MM.1S (cell line): ENCODE measurements at regions not wholly inside any gene's neighbourhood (a gene's known extent, or its start where the extent isn't known, plus 50 kb on each side); places are given as distances from the start of the nearest gene placed in this dataset.

Experiments used
- DNase-seq: peaks from one replicate; pipeline ENCODE4 v3.0.0-alpha.2; 2015
- H2AFZ ChIP-seq: fragments of 300-600 bp; sonication (generic); 2 replicates; pipeline ENCODE4 v1.6.0; 2016; ENCODE audit warnings: antibody characterized with exemption, low read length
- H3F3A ChIP-seq: fragments of 300-600 bp; sonication (generic); 2 replicates; pipeline ENCODE4 v1.6.1; 2016; ENCODE audit warnings: mild to moderate bottlenecking, antibody characterized with exemption, low read length, moderate library complexity, mixed read lengths; ENCODE audit not compliant: insufficient read depth
- H3K27ac ChIP-seq: fragments of 300-600 bp; sonication (generic); 2 replicates; pipeline ENCODE4 v1.5.1; 2016; ENCODE audit warnings: mild to moderate bottlenecking, low read length
- H3K27me3 ChIP-seq: fragments of 300-600 bp; sonication (generic); replicated peaks from 2 replicates; pipeline ENCODE4 v1.6.0; 2016; ENCODE audit warnings: low read length; ENCODE audit not compliant: insufficient read depth
- H3K36me3 ChIP-seq: fragments of 300-600 bp; sonication (generic); replicated peaks from 2 replicates; pipeline ENCODE4 v1.6.1; 2016; ENCODE audit warnings: mild to moderate bottlenecking, low read length, mixed read lengths; ENCODE audit not compliant: insufficient read depth
- H3K4me1 ChIP-seq: fragments of 300-600 bp; sonication (generic); 2 replicates; pipeline ENCODE4 v1.6.1; 2016; ENCODE audit warnings: low read length, mixed read lengths
- H3K4me2 ChIP-seq: fragments of 300-600 bp; sonication (generic); 2 replicates; pipeline ENCODE4 v1.6.0; 2016; ENCODE audit warnings: low read depth, low read length
- H3K4me3 ChIP-seq: fragments of 300-600 bp; sonication (generic); 2 replicates; pipeline ENCODE4 v1.5.1; 2016; ENCODE audit warnings: low read length, mixed read lengths
- H3K79me2 ChIP-seq: fragments of 300-600 bp; sonication (generic); 2 replicates; pipeline ENCODE4 v1.6.1; 2016; ENCODE audit warnings: mixed run types, low read length, mixed read lengths
- H3K9ac ChIP-seq: fragments of 300-600 bp; sonication (generic); 2 replicates; pipeline ENCODE4 v1.6.1; 2016; ENCODE audit warnings: low read length, mixed read lengths
- H3K9me2 ChIP-seq: fragments of 300-600 bp; sonication (generic); replicated peaks from 2 replicates; pipeline ENCODE4 v1.6.1; 2016; ENCODE audit warnings: mild to moderate bottlenecking, low read length, mixed read lengths; ENCODE audit not compliant: insufficient read depth
- H3K9me3 ChIP-seq: fragments of 300-600 bp; sonication (generic); replicated peaks from 2 replicates; pipeline ENCODE4 v1.6.1; 2016; ENCODE audit warnings: mild to moderate bottlenecking, low read length, mixed read lengths; ENCODE audit not compliant: insufficient read depth
- H4K20me1 ChIP-seq: fragments of 300-600 bp; sonication (generic); 2 replicates; pipeline ENCODE4 v1.6.1; 2016; ENCODE audit warnings: mild to moderate bottlenecking, low read length, moderate library complexity, mixed read lengths; ENCODE audit not compliant: insufficient read depth
- CTCF ChIP-seq: fragments of 300-600 bp; sonication (generic); IDR thresholded peaks from 2 replicates; pipeline ENCODE4 v1.5.1; 2016; ENCODE audit warnings: antibody characterized with exemption, low read length, mixed read lengths
- EZH2 ChIP-seq: fragments of 300-600 bp; sonication (generic); optimal IDR thresholded peaks from 2 replicates; pipeline ENCODE3; 2017; ENCODE audit warnings: low read depth, mild to moderate bottlenecking, antibody characterized with exemption, low read length, mixed read lengths
- EZH2phosphoT487 ChIP-seq: fragments of 300-600 bp; sonication (generic); IDR thresholded peaks from 2 replicates; pipeline ENCODE4 v1.6.1; 2018; ENCODE audit warnings: antibody characterized with exemption, low read length

- H3K9me3 ChIP-seq = no peaks in the 10 kb centered on the region
- H3K4me1 ChIP-seq = no peaks in the 10 kb centered on the region
- no peaks in the 10 kb centered on the region for H3K36me3 ChIP-seq
- no peaks in the 10 kb centered on the region for H3F3A ChIP-seq
- H2AFZ ChIP-seq = no peak overlapping the region
- no peak overlapping the region for H3K9ac ChIP-seq
- H3K27ac ChIP-seq = no peak overlapping the region
- no peak overlapping the region for H3K4me2 ChIP-seq
- no peaks in the 10 kb centered on the region for H3K79me2 ChIP-seq
- H3K9me2 ChIP-seq = no peaks in the 10 kb centered on the region
- H4K20me1 ChIP-seq = no peaks in the 10 kb centered on the region
- no peaks in the 10 kb centered on the region for H3K27me3 ChIP-seq
- DNase-seq = no peak
- TF ChIP-seq EZH2phosphoT487 (no peak), CTCF (no peak), EZH2 (no peak)
- no peak overlapping the region for H3K4me3 ChIP-seq
These were observed 943.0 kb upstream of the PRKX start for GRCh38 chrX:4656419-4656818.

GRCh38 chrX:4655743-4656142 is 942.3 kb upstream of the PRKX start:
- H3K4me2 ChIP-seq = no peak overlapping the region
- DNase-seq = no peak
- H3K36me3 ChIP-seq = no peaks in the 10 kb centered on the region
- H4K20me1 ChIP-seq = no peaks in the 10 kb centered on the region
- no peaks in the 10 kb centered on the region for H3K9me3 ChIP-seq
- TF ChIP-seq CTCF (no peak), EZH2 (no peak), EZH2phosphoT487 (no peak)
- no peak overlapping the region for H3K9ac ChIP-seq
- H3F3A ChIP-seq = no peaks in the 10 kb centered on the region
- H3K79me2 ChIP-seq = no peaks in the 10 kb centered on the region
- no peak overlapping the region for H2AFZ ChIP-seq
- H3K9me2 ChIP-seq = no peaks in the 10 kb centered on the region
- H3K4me3 ChIP-seq = no peak overlapping the region
- no peaks in the 10 kb centered on the region for H3K4me1 ChIP-seq
- H3K27ac ChIP-seq = no peak overlapping the region
- no peaks in the 10 kb centered on the region for H3K27me3 ChIP-seq

GRCh38 chrX:4642114-4642513 is 928.7 kb upstream of the PRKX start:
- TF ChIP-seq EZH2 (no peak), CTCF (no peak)
- no peak overlapping the region for H3K27ac ChIP-seq
- no peak overlapping the region for H3K4me3 ChIP-seq
- H3K9me3 ChIP-seq = no peaks in the 10 kb centered on the region
- H3F3A ChIP-seq = no peaks in the 10 kb centered on the region
- H3K27me3 ChIP-seq = no peaks in the 10 kb centered on the region
- no peaks in the 10 kb centered on the region for H3K79me2 ChIP-seq
- DNase-seq = no peak
- no peaks in the 10 kb centered on the region for H3K9me2 ChIP-seq
- no peaks in the 10 kb centered on the region for H3K36me3 ChIP-seq
- H3K4me1 ChIP-seq = no peaks in the 10 kb centered on the region
- no peaks in the 10 kb centered on the region for H4K20me1 ChIP-seq
- no peak overlapping the region for H3K9ac ChIP-seq
- H3K4me2 ChIP-seq = no peak overlapping the region
- H2AFZ ChIP-seq = no peak overlapping the region
